Lower leg skin (tissue), 3 donors: ENCODE measurements at regions not wholly inside any gene's neighbourhood (a gene's known extent, or its start where the extent isn't known, plus 50 kb on each side); places are given as distances from the start of the nearest gene placed in this dataset.

Experiments used
- POLR2A ChIP-seq, 2 donors: fragments of 450-650 bp; IDR thresholded peaks; one replicate each; pipeline ENCODE4 v1.6.1; 2016 to 2017; ENCODE audit warnings: antibody characterized with exemption in 2 of 2, mild to moderate bottlenecking in 1 of 2, moderate library complexity in 1 of 2
- TF ChIP-seq, protein P1 (sequence below), 3 donors: fragments of 450-650 bp; IDR thresholded peaks; one replicate each; pipeline ENCODE4 v1.5.1; 2016; ENCODE audit warnings: antibody characterized with exemption in 3 of 3, mild to moderate bottlenecking in 3 of 3, moderate library complexity in 2 of 3

DNA sequence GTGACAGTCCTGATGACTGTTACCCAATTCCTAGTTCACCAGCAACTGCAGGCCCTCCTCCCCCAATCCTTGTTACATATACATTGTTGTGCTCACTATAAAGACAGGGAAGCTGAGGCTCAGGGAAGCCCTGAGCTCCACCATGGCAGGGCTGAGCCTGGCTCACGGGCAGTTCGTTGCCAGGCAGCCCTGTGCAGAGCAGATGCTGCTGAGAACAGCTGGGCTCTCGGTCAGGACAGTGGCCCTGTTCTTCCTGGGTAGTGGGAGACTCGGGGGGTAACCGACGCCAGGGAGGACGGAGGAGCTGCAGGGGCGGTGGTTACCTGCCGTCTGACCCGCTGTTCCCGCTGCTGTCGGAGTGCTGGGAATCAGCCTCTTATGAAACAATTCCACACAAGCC lies 80.9 kb upstream of the ZNF469 start:
- TF ChIP-seq, protein P1, sequence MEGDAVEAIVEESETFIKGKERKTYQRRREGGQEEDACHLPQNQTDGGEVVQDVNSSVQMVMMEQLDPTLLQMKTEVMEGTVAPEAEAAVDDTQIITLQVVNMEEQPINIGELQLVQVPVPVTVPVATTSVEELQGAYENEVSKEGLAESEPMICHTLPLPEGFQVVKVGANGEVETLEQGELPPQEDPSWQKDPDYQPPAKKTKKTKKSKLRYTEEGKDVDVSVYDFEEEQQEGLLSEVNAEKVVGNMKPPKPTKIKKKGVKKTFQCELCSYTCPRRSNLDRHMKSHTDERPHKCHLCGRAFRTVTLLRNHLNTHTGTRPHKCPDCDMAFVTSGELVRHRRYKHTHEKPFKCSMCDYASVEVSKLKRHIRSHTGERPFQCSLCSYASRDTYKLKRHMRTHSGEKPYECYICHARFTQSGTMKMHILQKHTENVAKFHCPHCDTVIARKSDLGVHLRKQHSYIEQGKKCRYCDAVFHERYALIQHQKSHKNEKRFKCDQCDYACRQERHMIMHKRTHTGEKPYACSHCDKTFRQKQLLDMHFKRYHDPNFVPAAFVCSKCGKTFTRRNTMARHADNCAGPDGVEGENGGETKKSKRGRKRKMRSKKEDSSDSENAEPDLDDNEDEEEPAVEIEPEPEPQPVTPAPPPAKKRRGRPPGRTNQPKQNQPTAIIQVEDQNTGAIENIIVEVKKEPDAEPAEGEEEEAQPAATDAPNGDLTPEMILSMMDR (IDR thresholded peaks at IDR 0.05) = no peak
- no peak for TF ChIP-seq POLR2A (IDR thresholded peaks at IDR 0.05)
